ENCODE measurements at regions not wholly inside any gene's neighbourhood (a gene's known extent, or its start where the extent isn't known, plus 50 kb on each side); places are given as distances from the start of the nearest gene placed in this dataset.

GRCh38 chr7:23941551-23941950 lies 231.5 kb downstream of the STK31 start:
- TF ChIP-seq EZH2 (IDR thresholded peaks at IDR 0.05; ENCODE audit: borderline replicate concordance, low read depth, low read length, severe bottlenecking), result no peak
- TF ChIP-seq, protein P1, sequence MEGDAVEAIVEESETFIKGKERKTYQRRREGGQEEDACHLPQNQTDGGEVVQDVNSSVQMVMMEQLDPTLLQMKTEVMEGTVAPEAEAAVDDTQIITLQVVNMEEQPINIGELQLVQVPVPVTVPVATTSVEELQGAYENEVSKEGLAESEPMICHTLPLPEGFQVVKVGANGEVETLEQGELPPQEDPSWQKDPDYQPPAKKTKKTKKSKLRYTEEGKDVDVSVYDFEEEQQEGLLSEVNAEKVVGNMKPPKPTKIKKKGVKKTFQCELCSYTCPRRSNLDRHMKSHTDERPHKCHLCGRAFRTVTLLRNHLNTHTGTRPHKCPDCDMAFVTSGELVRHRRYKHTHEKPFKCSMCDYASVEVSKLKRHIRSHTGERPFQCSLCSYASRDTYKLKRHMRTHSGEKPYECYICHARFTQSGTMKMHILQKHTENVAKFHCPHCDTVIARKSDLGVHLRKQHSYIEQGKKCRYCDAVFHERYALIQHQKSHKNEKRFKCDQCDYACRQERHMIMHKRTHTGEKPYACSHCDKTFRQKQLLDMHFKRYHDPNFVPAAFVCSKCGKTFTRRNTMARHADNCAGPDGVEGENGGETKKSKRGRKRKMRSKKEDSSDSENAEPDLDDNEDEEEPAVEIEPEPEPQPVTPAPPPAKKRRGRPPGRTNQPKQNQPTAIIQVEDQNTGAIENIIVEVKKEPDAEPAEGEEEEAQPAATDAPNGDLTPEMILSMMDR (IDR thresholded peaks at IDR 0.05; ENCODE audit: borderline replicate concordance, extremely low read depth, low read length, poor library complexity, severe bottlenecking), result no peak
- H3K79me2 ChIP-seq (ENCODE audit: insufficient read depth, low read length), result no peaks in the 10 kb centered on the region
- no peak for DNase-seq

DNA sequence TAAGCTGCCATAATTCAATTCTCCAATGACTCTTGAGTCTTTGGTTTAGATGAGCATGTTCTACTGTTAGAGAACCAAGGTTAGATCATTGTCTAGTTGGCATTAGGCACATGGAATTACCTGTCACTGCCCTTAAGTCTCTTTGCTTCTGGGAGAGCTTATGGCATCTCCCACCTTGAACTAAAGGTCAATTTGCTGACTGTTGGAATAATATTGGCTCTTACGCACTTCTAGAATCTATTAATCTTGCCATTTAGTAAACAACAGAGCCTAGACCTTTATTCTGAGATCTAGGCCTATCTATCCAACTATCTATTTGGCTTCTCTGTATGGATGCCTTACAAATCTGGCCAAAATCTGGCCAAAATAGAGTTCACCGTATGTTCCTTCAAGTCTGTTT lies 232.0 kb downstream of the STK31 start:
- H3K9ac ChIP-seq (ENCODE audit: low read depth, low read length), result no peak overlapping the region
- no peaks in the 10 kb centered on the region for H3K27me3 ChIP-seq (ENCODE audit: insufficient read depth, low read length, poor library complexity)
- H3K27ac ChIP-seq (ENCODE audit: low read length), result no peak overlapping the region
- no peaks in the 10 kb centered on the region for H3K36me3 ChIP-seq (ENCODE audit: insufficient read depth, low read length)
- H3K79me2 ChIP-seq (ENCODE audit: insufficient read depth, low read length), result no peaks in the 10 kb centered on the region
- H3K4me3 ChIP-seq (ENCODE audit: low read depth in 1 of 2, low read length in 2 of 2), result no peak overlapping the region
- no peak for ATAC-seq (ENCODE audit: insufficient read depth, low read depth)
- TF ChIP-seq EZH2 (IDR thresholded peaks at IDR 0.05; ENCODE audit: borderline replicate concordance, low read depth, low read length, severe bottlenecking), result no peak
- TF ChIP-seq, protein P1 (IDR thresholded peaks at IDR 0.05; ENCODE audit: borderline replicate concordance, extremely low read depth, low read length, poor library complexity, severe bottlenecking), result no peak
- no peak overlapping the region for H3K4me2 ChIP-seq (ENCODE audit: insufficient read depth, low read length)
- H3K4me1 ChIP-seq (ENCODE audit: insufficient read depth, low read length), result no peaks in the 10 kb centered on the region
- no peaks in the 10 kb centered on the region for H3K9me3 ChIP-seq (ENCODE audit: insufficient read depth, low read length, severe bottlenecking)
- H2AFZ ChIP-seq (ENCODE audit: low read depth, low read length), result no peak overlapping the region
- no peaks in the 10 kb centered on the region for H4K20me1 ChIP-seq (ENCODE audit: insufficient read depth, low read length)
- no peak for DNase-seq

More at GRCh38 chr7:23941551-23941950, 231.5 kb downstream of the STK31 start:
- H2AFZ ChIP-seq (ENCODE audit: low read depth, low read length), result no peak overlapping the region
- no peak for ATAC-seq (ENCODE audit: insufficient read depth, low read depth)
- H3K4me3 ChIP-seq (ENCODE audit: low read depth in 1 of 2, low read length in 2 of 2), result no peak overlapping the region
- no peak overlapping the region for H3K9ac ChIP-seq (ENCODE audit: low read depth, low read length)
- no peaks in the 10 kb centered on the region for H3K27me3 ChIP-seq (ENCODE audit: insufficient read depth, low read length, poor library complexity)
- H3K4me1 ChIP-seq (ENCODE audit: insufficient read depth, low read length), result no peaks in the 10 kb centered on the region
- H3K36me3 ChIP-seq (ENCODE audit: insufficient read depth, low read length), result no peaks in the 10 kb centered on the region
- no peaks in the 10 kb centered on the region for H4K20me1 ChIP-seq (ENCODE audit: insufficient read depth, low read length)
- no peak overlapping the region for H3K4me2 ChIP-seq (ENCODE audit: insufficient read depth, low read length)
- no peaks in the 10 kb centered on the region for H3K9me3 ChIP-seq (ENCODE audit: insufficient read depth, low read length, severe bottlenecking)
- no peak overlapping the region for H3K27ac ChIP-seq (ENCODE audit: low read length)

GRCh38 chr7:23944131-23944530 lies 234.1 kb downstream of the STK31 start:
- no peaks in the 10 kb centered on the region for H3K27me3 ChIP-seq (ENCODE audit: insufficient read depth, low read length, poor library complexity)
- no peak for ATAC-seq (ENCODE audit: insufficient read depth, low read depth)

More at GRCh38 chr7:23944131-23944530, 234.1 kb downstream of the STK31 start:
- Histone ChIP-seq H3K9me3 (ENCODE audit: insufficient read depth, low read length, severe bottlenecking) (no peaks in the 10 kb centered on the region), H3K36me3 (ENCODE audit: insufficient read depth, low read length) (no peaks in the 10 kb centered on the region), H2AFZ (ENCODE audit: low read depth, low read length) (no peak overlapping the region), H3K79me2 (ENCODE audit: insufficient read depth, low read length) (no peaks in the 10 kb centered on the region), H4K20me1 (ENCODE audit: insufficient read depth, low read length) (no peaks in the 10 kb centered on the region), H3K4me3 (ENCODE audit: low read depth in 1 of 2, low read length in 2 of 2) (no peak overlapping the region), H3K27ac (ENCODE audit: low read length) (no peak overlapping the region), H3K9ac (ENCODE audit: low read depth, low read length) (no peak overlapping the region), H3K4me2 (ENCODE audit: insufficient read depth, low read length) (no peak overlapping the region), H3K4me1 (ENCODE audit: insufficient read depth, low read length) (no peaks in the 10 kb centered on the region)
- no peak for DNase-seq
- no peak for TF ChIP-seq EZH2 (IDR thresholded peaks at IDR 0.05; ENCODE audit: borderline replicate concordance, low read depth, low read length, severe bottlenecking)
- TF ChIP-seq, protein P1 (IDR thresholded peaks at IDR 0.05; ENCODE audit: borderline replicate concordance, extremely low read depth, low read length, poor library complexity, severe bottlenecking), result no peak

Data from DND-41 (cell line).